ENCODE measurements at regions not wholly inside any gene's neighbourhood (a gene's known extent, or its start where the extent isn't known, plus 50 kb on each side); places are given as distances from the start of the nearest gene placed in this dataset.

DNA sequence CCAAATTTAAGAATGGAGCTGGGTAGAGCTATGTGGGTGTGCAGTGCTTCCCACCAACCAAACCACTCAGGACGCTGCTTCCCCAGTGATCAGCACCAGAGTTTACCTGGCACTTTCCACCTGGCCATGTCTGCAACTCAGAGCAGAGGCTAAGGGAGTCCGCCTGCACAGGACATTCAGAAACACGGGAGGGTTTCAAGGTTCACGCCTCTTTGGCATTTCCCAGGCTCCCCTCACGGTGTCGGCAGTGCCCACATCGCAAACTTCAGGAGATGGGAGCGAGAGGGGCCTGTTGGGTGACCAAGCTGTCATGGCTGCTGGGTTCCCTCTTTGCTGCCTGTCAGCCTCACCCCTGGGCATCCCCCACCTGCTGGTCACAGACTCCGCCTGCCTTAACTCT, 161.5 kb downstream of the NXNL2 start:
- Histone ChIP-seq H3K4ac (ENCODE audit: low read depth, low read length) (no peak overlapping the region), H3K36me3 (ENCODE audit: control insufficient read depth, insufficient read depth, low read length) (no peaks in the 10 kb centered on the region), H2AK5ac (ENCODE audit: low read depth, low read length) (no peak overlapping the region), H3K9ac (ENCODE audit: low read depth, low read length) (no peak overlapping the region), H3K27ac (ENCODE audit: insufficient read depth, low read length) (no peak overlapping the region), H3K14ac (replicated peaks; ENCODE audit: low read depth, low read length) (no peak overlapping the region), H3K23ac (ENCODE audit: low read depth, low read length) (no peak overlapping the region), H2AK9ac (replicated peaks; ENCODE audit: low read depth, low read length, poor library complexity) (no peak overlapping the region), H3K27me3 (ENCODE audit: control insufficient read depth, insufficient read depth, low read length) (no peaks in the 10 kb centered on the region), H2BK15ac (ENCODE audit: low read depth, low read length) (no peak overlapping the region), H4K20me1 (ENCODE audit: insufficient read depth, low read length) (no peaks in the 10 kb centered on the region), H3K56ac (ENCODE audit: extremely low read depth, insufficient read depth, low read length) (no peak overlapping the region), H3K4me3 (ENCODE audit: insufficient read depth, low read depth, low read length) (no peak overlapping the region), H2AFZ (replicated peaks; ENCODE audit: low read length, poor library complexity) (no peak overlapping the region), H2BK20ac (ENCODE audit: low read depth, low read length) (no peak overlapping the region), H3K18ac (ENCODE audit: low read depth, low read length) (no peak overlapping the region), H3K9me3 (ENCODE audit: control insufficient read depth, insufficient read depth, low read length) (peaks cover 4% of the 10 kb centered on the region; the same call in 1 of the 2 replicates), H2BK5ac (ENCODE audit: low read depth, low read length, poor library complexity, severe bottlenecking) (no peak overlapping the region), H4K5ac (ENCODE audit: low read depth, low read length) (no peak overlapping the region), H3K4me2 (ENCODE audit: low read depth, low read length) (no peak overlapping the region), H4K91ac (ENCODE audit: insufficient read depth, low read depth, low read length) (no peak overlapping the region), H3K79me1 (ENCODE audit: low read depth in 1 of 2, low read length in 2 of 2) (no peaks in the 10 kb centered on the region), H3K9me1 (ENCODE audit: insufficient read depth, low read length) (peaks cover 2% of the 10 kb centered on the region; the same call in 1 of the 2 replicates), H2BK120ac (ENCODE audit: low read depth, low read length) (no peak overlapping the region), H4K8ac (ENCODE audit: low read depth in 2 of 2, low read length in 2 of 2) (no peak overlapping the region), H3K4me1 (ENCODE audit: control insufficient read depth, insufficient read depth, low read length) (peaks cover 8% of the 10 kb centered on the region)
- dilution Hi-C loops (cut with HindIII; ENCODE audit: low sequenced_read_pairs, unreplicated experiment), result no loop called here
- 89% methylated on average over 6 of the region's 9 CpGs; no CpG with 5 or more reads in 1 of the 2 experiments for WGBS, 2 experiments (ENCODE audit: extremely low coverage in 2 of 2, insufficient read length in 1 of 2)
- DNase-seq (no peak), ATAC-seq (ENCODE audit: low read depth) (no peak)
- intact Hi-C loops (cut with micrococcal nuclease), result no loop called here
- TF ChIP-seq CEBPB (IDR thresholded peaks at IDR 0.05; ENCODE audit: low read depth, low read length) (no peak), MXI1 (IDR thresholded peaks at IDR 0.05; ENCODE audit: borderline replicate concordance, low read depth, low read length) (no peak), RAD21 (IDR thresholded peaks at IDR 0.05; ENCODE audit: low read length) (no peak), NFE2L2 (IDR thresholded peaks at IDR 0.05; ENCODE audit: low read depth, low read length) (no peak), POLR2A (IDR thresholded peaks at IDR 0.05; ENCODE audit: low read depth, low read length) (no peak), MAFK (IDR thresholded peaks at IDR 0.05; ENCODE audit: low read depth, low read length) (no peak), CHD1 (IDR thresholded peaks at IDR 0.05; ENCODE audit: low read depth, low read length) (no peak), RCOR1 (IDR thresholded peaks at IDR 0.05; ENCODE audit: insufficient replicate concordance, low read length) (no peak), SMC3 (IDR thresholded peaks at IDR 0.05; ENCODE audit: low read depth, low read length) (no peak), BHLHE40 (IDR thresholded peaks at IDR 0.05; ENCODE audit: low read depth, low read length) (no peak), MAZ (IDR thresholded peaks at IDR 0.05; ENCODE audit: borderline replicate concordance, low read depth, low read length) (no peak), FOS (IDR thresholded peaks at IDR 0.05; ENCODE audit: low read depth, low read length) (no peak)
- TF ChIP-seq, protein P1, sequence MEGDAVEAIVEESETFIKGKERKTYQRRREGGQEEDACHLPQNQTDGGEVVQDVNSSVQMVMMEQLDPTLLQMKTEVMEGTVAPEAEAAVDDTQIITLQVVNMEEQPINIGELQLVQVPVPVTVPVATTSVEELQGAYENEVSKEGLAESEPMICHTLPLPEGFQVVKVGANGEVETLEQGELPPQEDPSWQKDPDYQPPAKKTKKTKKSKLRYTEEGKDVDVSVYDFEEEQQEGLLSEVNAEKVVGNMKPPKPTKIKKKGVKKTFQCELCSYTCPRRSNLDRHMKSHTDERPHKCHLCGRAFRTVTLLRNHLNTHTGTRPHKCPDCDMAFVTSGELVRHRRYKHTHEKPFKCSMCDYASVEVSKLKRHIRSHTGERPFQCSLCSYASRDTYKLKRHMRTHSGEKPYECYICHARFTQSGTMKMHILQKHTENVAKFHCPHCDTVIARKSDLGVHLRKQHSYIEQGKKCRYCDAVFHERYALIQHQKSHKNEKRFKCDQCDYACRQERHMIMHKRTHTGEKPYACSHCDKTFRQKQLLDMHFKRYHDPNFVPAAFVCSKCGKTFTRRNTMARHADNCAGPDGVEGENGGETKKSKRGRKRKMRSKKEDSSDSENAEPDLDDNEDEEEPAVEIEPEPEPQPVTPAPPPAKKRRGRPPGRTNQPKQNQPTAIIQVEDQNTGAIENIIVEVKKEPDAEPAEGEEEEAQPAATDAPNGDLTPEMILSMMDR (conservative IDR thresholded peaks at IDR 0.05; ENCODE audit: low read depth, low read length), result no peak
- TF ChIP-seq, protein P2, sequence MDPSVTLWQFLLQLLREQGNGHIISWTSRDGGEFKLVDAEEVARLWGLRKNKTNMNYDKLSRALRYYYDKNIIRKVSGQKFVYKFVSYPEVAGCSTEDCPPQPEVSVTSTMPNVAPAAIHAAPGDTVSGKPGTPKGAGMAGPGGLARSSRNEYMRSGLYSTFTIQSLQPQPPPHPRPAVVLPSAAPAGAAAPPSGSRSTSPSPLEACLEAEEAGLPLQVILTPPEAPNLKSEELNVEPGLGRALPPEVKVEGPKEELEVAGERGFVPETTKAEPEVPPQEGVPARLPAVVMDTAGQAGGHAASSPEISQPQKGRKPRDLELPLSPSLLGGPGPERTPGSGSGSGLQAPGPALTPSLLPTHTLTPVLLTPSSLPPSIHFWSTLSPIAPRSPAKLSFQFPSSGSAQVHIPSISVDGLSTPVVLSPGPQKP (IDR thresholded peaks at IDR 0.05; ENCODE audit: borderline replicate concordance, low read depth, low read length), result no peak
- TF ChIP-seq, protein P3, sequence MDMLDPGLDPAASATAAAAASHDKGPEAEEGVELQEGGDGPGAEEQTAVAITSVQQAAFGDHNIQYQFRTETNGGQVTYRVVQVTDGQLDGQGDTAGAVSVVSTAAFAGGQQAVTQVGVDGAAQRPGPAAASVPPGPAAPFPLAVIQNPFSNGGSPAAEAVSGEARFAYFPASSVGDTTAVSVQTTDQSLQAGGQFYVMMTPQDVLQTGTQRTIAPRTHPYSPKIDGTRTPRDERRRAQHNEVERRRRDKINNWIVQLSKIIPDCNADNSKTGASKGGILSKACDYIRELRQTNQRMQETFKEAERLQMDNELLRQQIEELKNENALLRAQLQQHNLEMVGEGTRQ (IDR thresholded peaks at IDR 0.05; ENCODE audit: low read depth, low read length), result no peak
- in situ Hi-C loops (cut with MboI; ENCODE audit: low sequenced_read_pairs), result no loop called here
- POLR2A ChIA-PET (ENCODE audit: unreplicated experiment), result no interaction called here
- no TSS peak for BruUV-seq (replicated peaks)
- CTCF ChIA-PET, result no interaction called here

Measured in IMR-90 (cell line).